GM21619 (cell line): ENCODE measurements at regions not wholly inside any gene's neighbourhood (a gene's known extent, or its start where the extent isn't known, plus 50 kb on each side); places are given as distances from the start of the nearest gene placed in this dataset.

Experiments used
- ATAC-seq: cut with Tn5 transposase; IDR thresholded peaks from one replicate; pipeline ENCODE4 v1.9.1; 2021; ENCODE audit not compliant: unreplicated experiment

GRCh38 chr10:94043431-94043990 lies 49.8 kb downstream of the PLCE1 start:
- ATAC-seq = no peak

GRCh38 chr10:94046098-94046497 lies 52.4 kb downstream of the PLCE1 start:
- no peak for ATAC-seq

GRCh38 chr10:94047293-94047692 lies 53.6 kb downstream of the PLCE1 start:
- ATAC-seq = no peak

- ATAC-seq = no peak
Measured at GRCh38 chr10:94049911-94050310, 56.2 kb downstream of the PLCE1 start.

- ATAC-seq = no peak
Measured at GRCh38 chr10:94052281-94052680, 58.5 kb downstream of the PLCE1 start.

GRCh38 chr10:94052866-94053791 lies 59.4 kb downstream of the PLCE1 start:
- no peak for ATAC-seq

GRCh38 chr10:94059178-94059883 lies 65.6 kb downstream of the PLCE1 start:
- ATAC-seq = no peak

GRCh38 chr10:94061026-94061425 lies 67.3 kb downstream of the PLCE1 start:
- ATAC-seq = no peak

GRCh38 chr10:94062611-94063010 lies 68.9 kb downstream of the PLCE1 start:
- no peak for ATAC-seq

- ATAC-seq = no peak
Measured at GRCh38 chr10:94065362-94065761, 71.6 kb downstream of the PLCE1 start.

GRCh38 chr10:94065787-94066186 lies 72.1 kb downstream of the PLCE1 start:
- no peak for ATAC-seq

- ATAC-seq = no peak
Measured at GRCh38 chr10:94066411-94066810, 72.7 kb downstream of the PLCE1 start.

- ATAC-seq = no peak
Measured at GRCh38 chr10:94069884-94070283, 76.2 kb downstream of the PLCE1 start.

- ATAC-seq = no peak
Measured at GRCh38 chr10:94074462-94074861, 80.7 kb downstream of the PLCE1 start.

- ATAC-seq = no peak
Measured at GRCh38 chr10:94075506-94075905, 81.8 kb downstream of the PLCE1 start.

- ATAC-seq = no peak
Measured at GRCh38 chr10:94076325-94076841, 82.7 kb downstream of the PLCE1 start.

- no peak for ATAC-seq
Measured at GRCh38 chr10:94077042-94077441, 83.3 kb downstream of the PLCE1 start.

GRCh38 chr10:94080108-94080507 lies 86.4 kb downstream of the PLCE1 start:
- ATAC-seq = no peak

GRCh38 chr10:94083662-94084265 lies 90.0 kb downstream of the PLCE1 start:
- ATAC-seq = no peak

GRCh38 chr10:94084344-94084743 lies 90.6 kb downstream of the PLCE1 start:
- no peak for ATAC-seq

GRCh38 chr10:94085288-94085687 lies 91.6 kb downstream of the PLCE1 start:
- no peak for ATAC-seq
